ENCODE measurements at regions not wholly inside any gene's neighbourhood (a gene's known extent, or its start where the extent isn't known, plus 50 kb on each side); places are given as distances from the start of the nearest gene placed in this dataset.

DNA sequence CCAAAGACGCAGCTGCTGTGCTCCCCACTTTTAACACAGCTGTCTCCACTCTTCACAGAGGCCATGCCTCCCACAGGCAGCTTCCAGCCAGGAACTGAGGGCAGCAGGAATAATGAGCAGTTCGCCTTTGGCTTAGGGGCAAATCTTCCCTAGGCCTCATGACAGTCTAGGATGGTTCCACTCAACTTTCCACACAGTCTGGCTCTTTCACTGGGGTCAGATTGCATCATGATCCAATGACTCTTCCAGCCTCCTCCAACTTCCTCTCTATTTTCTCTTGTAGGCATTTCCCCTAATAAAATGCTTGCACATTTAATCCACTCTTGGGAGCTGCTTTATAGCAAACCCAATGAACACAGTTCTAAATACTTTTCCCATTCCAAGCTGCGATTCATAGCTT, 271.6 kb upstream of the ATP2B1 start:
- H3K4me1 Mint-ChIP-seq (ENCODE audit: low read depth), result no peaks in the 10 kb centered on the region
- no peaks in the 10 kb centered on the region for H3K36me3 Mint-ChIP-seq (ENCODE audit: low read depth)
- intact Hi-C loops (cut with micrococcal nuclease), result no loop called here
- DNase-seq, result no peak
- no peaks in the 10 kb centered on the region for H3K27me3 Mint-ChIP-seq (ENCODE audit: low read depth)
- CTCF ChIA-PET, result no interaction called here
- H3K27ac Mint-ChIP-seq, result no peak overlapping the region
- no peaks in the 10 kb centered on the region for H3K9me3 Mint-ChIP-seq
- no peak overlapping the region for H3K4me3 Mint-ChIP-seq

DNA sequence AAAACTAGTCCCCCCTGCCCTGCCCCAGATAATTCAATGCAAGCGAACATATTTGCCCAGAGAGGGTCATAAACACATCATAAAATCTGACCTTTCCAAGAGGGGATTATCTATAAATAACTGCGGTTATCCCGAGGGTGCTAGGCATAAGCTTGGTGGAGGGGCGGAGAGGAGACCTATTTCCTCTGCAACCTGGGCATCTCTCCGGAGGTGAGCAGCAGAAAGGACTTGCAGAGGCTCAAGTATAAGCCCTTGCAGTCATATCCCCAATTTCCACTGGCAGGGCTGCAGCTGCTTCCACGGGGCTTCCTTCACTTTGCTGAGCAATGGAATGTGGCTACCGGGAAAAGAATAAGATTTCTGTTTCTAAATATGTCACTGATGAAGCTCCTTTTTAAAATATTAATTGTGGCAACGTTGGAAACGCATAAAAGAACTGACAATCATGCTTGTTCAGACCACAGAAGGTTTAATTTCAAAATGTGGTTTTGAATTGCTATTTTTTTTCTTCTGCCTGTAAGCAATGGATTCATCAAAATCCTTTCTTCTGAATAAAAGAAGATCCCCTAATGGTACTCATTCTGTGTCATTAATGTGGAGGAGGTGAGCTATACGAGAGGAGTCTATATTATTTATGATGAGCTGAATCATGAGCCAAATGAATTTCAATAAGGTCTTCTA, 268.9 kb upstream of the ATP2B1 start:
- Mint-ChIP-seq H3K9me3 (no peaks in the 10 kb centered on the region), H3K27ac (no peak overlapping the region), H3K4me3 (no peak overlapping the region), H3K27me3 (ENCODE audit: low read depth) (no peaks in the 10 kb centered on the region), H3K36me3 (ENCODE audit: low read depth) (no peaks in the 10 kb centered on the region), H3K4me1 (ENCODE audit: low read depth) (no peaks in the 10 kb centered on the region)
- intact Hi-C loops (cut with micrococcal nuclease), result no loop called here
- DNase-seq, result no peak
- CTCF ChIA-PET, result interaction anchor here (0.9 kb wide), 1 partner anchor 9 kb away, joined by 3 read pairs; no protein-coding TSS in a partner anchor

DNA sequence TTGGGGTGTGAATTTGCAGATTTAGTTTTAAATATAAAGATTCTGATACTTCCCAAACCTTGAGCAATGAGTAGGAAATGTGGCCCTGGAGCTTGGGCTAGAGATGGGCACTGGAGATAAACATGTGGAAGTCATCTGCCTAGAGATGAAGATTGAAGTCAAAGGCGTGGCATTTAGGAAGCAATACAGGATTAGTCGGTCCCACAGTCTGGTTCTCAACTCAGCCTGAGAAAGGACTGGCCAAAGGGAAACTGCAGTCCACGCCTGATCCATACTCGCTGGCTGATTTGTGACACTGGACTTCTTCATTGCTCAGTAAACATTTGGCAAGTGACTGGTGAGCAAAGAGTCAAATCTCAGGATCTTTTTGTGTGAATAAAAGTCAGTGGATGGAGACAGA, 268.2 kb upstream of the ATP2B1 start:
- no peak for DNase-seq
- intact Hi-C loops (cut with micrococcal nuclease), result no loop called here
- Mint-ChIP-seq H3K4me1 (ENCODE audit: low read depth) (no peaks in the 10 kb centered on the region), H3K9me3 (no peaks in the 10 kb centered on the region), H3K27ac (no peak overlapping the region), H3K27me3 (ENCODE audit: low read depth) (no peaks in the 10 kb centered on the region), H3K36me3 (ENCODE audit: low read depth) (no peaks in the 10 kb centered on the region), H3K4me3 (no peak overlapping the region)
- CTCF ChIA-PET, result no interaction called here

DNA sequence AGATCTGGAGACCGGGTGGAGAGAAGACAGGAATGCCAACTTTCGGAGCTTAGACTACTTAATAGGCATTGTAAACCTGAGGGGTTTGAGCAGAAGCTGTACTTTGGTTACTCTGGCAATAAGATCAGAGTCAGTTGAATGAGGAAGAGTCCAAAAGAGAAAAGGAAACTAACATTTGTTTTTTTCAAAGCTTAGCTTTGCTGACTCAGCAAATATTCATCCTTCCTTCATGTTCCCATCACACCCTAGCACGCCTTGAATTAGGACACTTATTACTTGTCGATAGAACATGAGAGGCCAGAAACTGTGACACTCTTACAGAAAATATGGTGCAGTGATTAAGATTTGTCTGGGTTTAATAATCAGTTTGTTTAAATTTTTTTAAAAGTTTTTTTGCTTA, 266.9 kb upstream of the ATP2B1 start:
- H3K27me3 Mint-ChIP-seq (ENCODE audit: low read depth), result no peaks in the 10 kb centered on the region
- no peaks in the 10 kb centered on the region for H3K36me3 Mint-ChIP-seq (ENCODE audit: low read depth)
- CTCF ChIA-PET, result interaction anchor here (0.8 kb wide), 1 partner anchor 43 kb away, joined by 3 read pairs; no protein-coding TSS in a partner anchor
- DNase-seq, result no peak
- peaks cover 4% of the 10 kb centered on the region for H3K4me1 Mint-ChIP-seq (ENCODE audit: low read depth)
- no peaks in the 10 kb centered on the region for H3K9me3 Mint-ChIP-seq
- H3K4me3 Mint-ChIP-seq, result no peak overlapping the region
- intact Hi-C loops (cut with micrococcal nuclease), result no loop called here
- no peak overlapping the region for H3K27ac Mint-ChIP-seq

DNA sequence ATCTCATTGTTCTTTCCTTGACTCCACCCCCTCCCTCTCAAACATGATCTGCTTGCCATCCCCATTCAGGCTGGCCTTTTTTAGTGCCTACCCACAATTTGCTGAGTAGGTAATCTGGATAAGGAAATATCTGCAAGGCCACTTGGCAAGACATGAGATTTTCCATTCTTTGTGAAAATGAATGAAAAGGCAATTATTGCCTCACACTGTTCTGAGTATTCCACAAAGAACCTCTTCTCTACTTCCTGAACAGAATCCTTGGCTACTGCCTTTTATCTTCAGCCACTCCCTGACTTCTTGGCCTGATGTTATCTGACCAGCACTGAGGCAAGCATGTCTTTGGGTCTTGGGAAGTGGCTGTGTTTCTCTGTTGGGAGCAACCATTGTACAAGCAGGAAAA, 263.2 kb upstream of the ATP2B1 start:
- intact Hi-C loops (cut with micrococcal nuclease), result no loop called here
- Mint-ChIP-seq H3K36me3 (ENCODE audit: low read depth) (no peaks in the 10 kb centered on the region), H3K27ac (no peak overlapping the region), H3K9me3 (no peaks in the 10 kb centered on the region), H3K27me3 (ENCODE audit: low read depth) (no peaks in the 10 kb centered on the region), H3K4me1 (ENCODE audit: low read depth) (peaks cover 4% of the 10 kb centered on the region), H3K4me3 (no peak overlapping the region)
- CTCF ChIA-PET, result no interaction called here
- DNase-seq, result no peak

DNA sequence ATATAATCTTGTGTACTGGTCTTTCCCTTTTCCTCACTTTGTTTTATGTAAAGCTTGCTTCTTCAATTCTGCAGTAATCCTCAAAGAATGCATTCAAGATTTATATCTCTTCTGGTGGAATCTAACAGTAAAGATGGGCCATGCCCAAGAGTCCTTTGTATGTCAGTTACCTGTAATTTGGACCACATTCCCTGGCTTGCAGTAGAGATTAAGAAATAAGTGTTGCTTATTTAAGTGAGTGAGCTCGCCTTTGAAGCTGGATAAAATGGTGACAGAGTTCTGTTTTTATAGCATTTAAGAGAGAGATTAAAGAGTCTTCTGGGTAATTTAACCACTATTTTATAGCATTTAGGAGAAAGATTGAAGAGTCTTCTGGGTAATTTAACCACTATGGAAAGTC, 262.1 kb upstream of the ATP2B1 start:
- CTCF ChIA-PET, result interaction anchor here (0.6 kb wide), 1 partner anchor 14 kb away, joined by 3 read pairs; no protein-coding TSS in a partner anchor
- Mint-ChIP-seq H3K4me1 (ENCODE audit: low read depth) (peaks cover 4% of the 10 kb centered on the region), H3K36me3 (ENCODE audit: low read depth) (no peaks in the 10 kb centered on the region), H3K27ac (no peak overlapping the region), H3K27me3 (ENCODE audit: low read depth) (no peaks in the 10 kb centered on the region), H3K4me3 (no peak overlapping the region), H3K9me3 (no peaks in the 10 kb centered on the region)
- intact Hi-C loops (cut with micrococcal nuclease), result no loop called here
- DNase-seq, result no peak

DNA sequence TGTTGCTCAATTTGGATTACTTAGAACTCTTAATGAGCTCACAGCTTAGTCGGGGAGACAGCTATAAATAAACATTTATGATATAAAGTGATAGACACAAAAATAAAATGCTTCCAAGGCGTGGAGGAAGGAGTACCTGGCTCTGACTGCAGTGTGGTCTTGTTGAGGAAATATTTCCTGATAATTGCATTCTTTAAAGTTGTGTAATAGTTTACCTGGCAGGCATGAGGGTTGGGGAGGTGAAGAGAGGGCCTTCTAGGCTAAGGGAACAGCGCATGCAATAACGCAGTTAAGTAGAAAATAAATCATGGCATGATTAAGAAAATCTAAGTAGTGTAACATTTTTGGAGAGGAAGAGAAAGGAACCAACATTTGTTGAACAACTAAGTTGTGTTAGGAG, 260.5 kb upstream of the ATP2B1 start:
- Mint-ChIP-seq H3K27ac (no peak overlapping the region), H3K36me3 (ENCODE audit: low read depth) (no peaks in the 10 kb centered on the region), H3K4me3 (no peak overlapping the region), H3K9me3 (no peaks in the 10 kb centered on the region), H3K27me3 (ENCODE audit: low read depth) (no peaks in the 10 kb centered on the region), H3K4me1 (ENCODE audit: low read depth) (peaks cover 4% of the 10 kb centered on the region)
- intact Hi-C loops (cut with micrococcal nuclease), result no loop called here
- CTCF ChIA-PET, result no interaction called here
- no peak for DNase-seq

DNA sequence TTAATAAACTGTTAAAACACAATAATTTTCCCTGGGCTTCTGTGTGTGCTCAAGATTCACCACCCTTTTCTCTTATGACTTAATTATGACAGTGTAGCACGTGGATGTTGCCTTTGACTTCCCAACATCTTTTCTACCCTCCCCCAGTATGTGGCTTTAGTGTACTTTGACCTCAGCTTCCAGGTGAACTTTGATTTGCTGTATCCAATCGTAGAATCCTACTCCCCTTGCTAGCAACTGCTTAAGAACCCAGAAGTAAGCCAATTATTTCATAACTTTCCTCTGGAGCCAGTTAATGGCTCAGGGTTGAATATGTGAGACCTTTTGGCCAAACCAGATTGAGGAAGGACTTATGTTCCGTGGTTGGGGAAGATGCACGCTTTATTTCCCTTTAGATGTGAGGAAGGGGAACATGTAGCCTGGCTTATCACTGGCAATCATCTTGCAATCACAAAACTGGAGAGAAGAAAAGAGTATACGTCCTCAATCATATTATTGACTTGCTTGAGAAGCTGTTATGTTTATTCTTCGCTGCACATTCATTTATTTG, 259.6 kb upstream of the ATP2B1 start:
- no peaks in the 10 kb centered on the region for H3K9me3 Mint-ChIP-seq
- H3K27ac Mint-ChIP-seq, result no peak overlapping the region
- no peak for DNase-seq
- H3K4me1 Mint-ChIP-seq (ENCODE audit: low read depth), result peaks cover 4% of the 10 kb centered on the region
- intact Hi-C loops (cut with micrococcal nuclease), result no loop called here
- CTCF ChIA-PET, result interaction anchor here (0.6 kb wide), 1 partner anchor 77 kb away, joined by 3 read pairs; no protein-coding TSS in a partner anchor
- no peaks in the 10 kb centered on the region for H3K27me3 Mint-ChIP-seq (ENCODE audit: low read depth)
- no peak overlapping the region for H3K4me3 Mint-ChIP-seq
- no peaks in the 10 kb centered on the region for H3K36me3 Mint-ChIP-seq (ENCODE audit: low read depth)

DNA sequence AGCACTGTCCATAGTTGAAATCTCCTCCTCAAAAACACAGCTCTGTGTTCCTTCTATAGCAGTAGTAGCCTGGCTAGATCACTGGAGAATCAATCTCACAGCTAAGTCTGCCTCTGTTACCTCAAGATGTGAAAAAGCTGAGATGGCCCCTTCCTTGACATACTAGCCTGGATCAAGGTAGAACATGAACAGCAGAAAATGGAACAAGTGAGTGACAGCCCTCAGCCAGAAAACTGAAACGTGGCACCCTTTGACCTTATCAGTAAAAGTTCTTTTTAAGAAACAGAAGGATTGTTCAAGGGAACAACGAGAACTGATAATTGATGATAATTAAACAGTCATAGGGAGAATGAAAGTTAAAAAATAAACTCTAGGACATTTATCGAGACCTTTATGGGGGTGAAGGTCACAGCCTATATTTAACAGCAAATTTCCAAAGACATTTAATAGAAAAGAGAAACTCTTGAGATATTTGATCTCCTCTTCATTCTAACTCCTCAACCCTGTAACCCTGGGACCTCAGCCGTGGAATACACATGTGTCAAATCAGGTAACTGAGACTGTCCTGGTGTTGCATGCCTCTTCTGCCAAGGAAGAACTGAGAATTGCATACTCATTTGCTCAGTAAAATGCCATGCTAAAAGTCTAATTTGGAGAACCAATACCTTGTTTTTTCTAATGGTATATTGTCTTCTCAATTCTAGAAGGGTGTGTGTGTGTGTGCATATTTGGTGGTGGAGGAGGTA, 258.0 kb upstream of the ATP2B1 start:
- H3K27ac Mint-ChIP-seq, result no peak overlapping the region
- no peaks in the 10 kb centered on the region for H3K36me3 Mint-ChIP-seq (ENCODE audit: low read depth)
- no peaks in the 10 kb centered on the region for H3K9me3 Mint-ChIP-seq
- DNase-seq, result no peak
- peaks cover 4% of the 10 kb centered on the region for H3K4me1 Mint-ChIP-seq (ENCODE audit: low read depth)
- intact Hi-C loops (cut with micrococcal nuclease), result no loop called here
- no peaks in the 10 kb centered on the region for H3K27me3 Mint-ChIP-seq (ENCODE audit: low read depth)
- CTCF ChIA-PET, result no interaction called here
- no peak overlapping the region for H3K4me3 Mint-ChIP-seq

DNA sequence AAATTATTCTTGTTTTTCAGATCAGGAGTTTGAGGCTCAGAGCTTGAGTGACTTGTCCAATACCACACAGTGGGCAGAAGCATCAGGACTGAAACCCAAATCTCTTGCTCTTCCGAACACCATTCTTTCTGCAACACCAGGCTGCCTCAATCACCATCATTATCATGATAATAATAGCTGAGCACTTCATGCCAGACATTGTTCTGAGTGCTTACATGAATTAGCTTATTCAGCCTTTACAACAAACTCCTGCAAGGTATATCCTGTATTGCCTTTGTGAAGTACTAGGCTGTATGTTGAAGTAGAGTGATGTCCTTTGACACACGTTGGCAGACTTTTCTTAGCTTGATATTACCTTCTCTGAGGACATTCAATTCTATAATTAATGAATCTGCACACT, 257.4 kb upstream of the ATP2B1 start:
- Mint-ChIP-seq H3K27ac (no peak overlapping the region), H3K4me3 (no peak overlapping the region), H3K36me3 (ENCODE audit: low read depth) (no peaks in the 10 kb centered on the region), H3K4me1 (ENCODE audit: low read depth) (peaks cover 2% of the 10 kb centered on the region), H3K27me3 (ENCODE audit: low read depth) (no peaks in the 10 kb centered on the region), H3K9me3 (no peaks in the 10 kb centered on the region)
- no peak for DNase-seq
- CTCF ChIA-PET, result no interaction called here
- intact Hi-C loops (cut with micrococcal nuclease), result no loop called here

DNA sequence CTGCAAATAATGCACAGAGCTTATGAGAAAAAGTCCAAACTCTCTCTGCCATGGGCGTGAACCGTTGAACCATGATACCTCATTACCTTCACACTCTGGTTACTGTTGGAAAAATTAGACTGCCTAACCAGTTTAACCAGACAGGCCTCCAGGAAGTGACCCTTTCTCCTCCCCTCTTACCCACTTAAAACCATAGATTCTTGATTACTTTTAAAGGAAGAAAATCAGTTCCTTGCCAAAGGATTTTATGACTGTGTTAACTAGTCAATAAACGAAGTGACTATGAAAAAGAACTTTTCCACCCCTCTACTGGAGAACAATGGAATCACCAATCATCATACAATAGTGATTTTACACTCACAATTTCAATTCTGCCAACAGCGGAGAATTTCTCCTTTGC, 254.0 kb upstream of the ATP2B1 start:
- Mint-ChIP-seq H3K27me3 (ENCODE audit: low read depth) (no peaks in the 10 kb centered on the region), H3K27ac (no peak overlapping the region), H3K9me3 (no peaks in the 10 kb centered on the region), H3K36me3 (ENCODE audit: low read depth) (no peaks in the 10 kb centered on the region), H3K4me3 (no peak overlapping the region), H3K4me1 (ENCODE audit: low read depth) (peaks cover 14% of the 10 kb centered on the region)
- no peak for DNase-seq
- intact Hi-C loops (cut with micrococcal nuclease), result loop anchor here (5.0 kb wide), 1 partner anchor 420 kb away; no protein-coding TSS in a partner anchor
- CTCF ChIA-PET, result no interaction called here

DNA sequence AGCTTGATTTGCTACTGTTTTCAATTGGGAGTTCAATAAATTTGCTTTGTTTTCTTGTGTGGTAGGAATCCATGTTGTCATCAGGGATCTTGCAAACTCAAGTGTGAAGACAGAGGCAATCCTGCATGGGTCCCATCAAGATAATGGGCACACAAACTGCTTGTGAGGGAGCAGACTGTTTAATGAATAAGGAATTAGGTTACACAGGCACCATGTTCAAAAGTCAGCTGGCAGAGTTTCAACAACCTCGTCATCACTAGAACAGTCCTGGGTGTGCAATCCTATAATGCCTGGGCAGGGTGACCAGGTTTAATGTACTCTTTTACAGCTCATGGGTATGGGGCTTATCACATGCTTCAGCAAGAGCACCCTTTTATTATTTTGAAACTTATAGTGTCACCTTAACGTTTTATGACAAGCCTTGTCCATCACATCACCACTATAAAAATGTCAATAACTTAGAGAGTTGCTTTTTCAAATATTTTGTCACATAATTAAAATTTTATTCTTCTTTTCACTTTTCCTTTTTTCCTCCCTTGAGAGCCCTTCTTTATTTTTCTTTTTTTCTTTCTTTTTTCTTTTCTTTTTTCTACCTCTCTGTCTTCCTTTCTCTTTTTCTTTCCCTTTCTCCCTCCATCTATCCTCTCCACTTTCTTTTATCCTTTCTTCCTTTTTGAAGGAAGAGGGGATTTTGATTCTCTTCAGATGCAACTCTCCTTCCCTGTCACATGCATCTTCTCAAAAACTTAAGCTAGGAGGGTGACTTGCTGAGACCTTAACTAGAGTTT, 252.2 kb upstream of the ATP2B1 start:
- Mint-ChIP-seq H3K4me3 (no peak overlapping the region), H3K27ac (no peak overlapping the region), H3K9me3 (no peaks in the 10 kb centered on the region), H3K36me3 (ENCODE audit: low read depth) (no peaks in the 10 kb centered on the region), H3K4me1 (ENCODE audit: low read depth) (peaks cover 14% of the 10 kb centered on the region), H3K27me3 (ENCODE audit: low read depth) (no peaks in the 10 kb centered on the region)
- CTCF ChIA-PET, result interaction anchor here (1.1 to 1.6 kb wide), 2 partner anchors 11 to 13 kb away, joined by 3 to 5 read pairs; no protein-coding TSS in a partner anchor
- intact Hi-C loops (cut with micrococcal nuclease), result loop anchor here (1.0 to 5.0 kb wide), 3 partner anchors 10 to 418 kb away; no protein-coding TSS in a partner anchor
- DNase-seq, result no peak
